ENCODE measurements at regions not wholly inside any gene's neighbourhood (a gene's known extent, or its start where the extent isn't known, plus 50 kb on each side); places are given as distances from the start of the nearest gene placed in this dataset.

DNA sequence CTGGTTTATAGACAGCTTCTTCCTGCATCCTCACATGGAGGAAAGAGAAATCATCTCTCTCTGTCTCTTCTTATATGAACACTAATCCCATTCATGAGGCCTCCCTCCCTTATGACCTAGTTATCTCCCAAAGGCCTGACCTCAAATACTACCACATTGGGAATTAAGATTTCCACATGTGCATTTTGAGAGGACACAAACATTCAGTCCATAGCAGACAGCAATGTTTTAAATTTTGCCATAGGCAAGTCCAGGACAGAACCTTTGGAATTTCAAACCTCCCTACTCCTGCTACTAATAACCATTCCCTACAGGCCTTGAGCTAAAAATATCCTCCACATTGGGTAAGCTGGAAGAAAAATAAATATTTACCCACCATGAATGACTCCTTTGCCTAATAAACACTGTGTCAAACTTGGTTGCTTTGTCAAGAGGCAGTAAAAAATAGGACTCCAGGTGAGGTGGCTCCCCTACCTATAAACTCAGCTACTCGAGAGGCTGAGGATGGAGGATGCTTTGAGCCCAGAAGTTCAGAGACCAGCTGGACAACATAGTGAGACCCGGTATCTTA, 113.7 kb downstream of the ZNF281 start (continued):
- no peak for TF ChIP-seq JUN (CRISPR knock-in tag; IDR thresholded peaks at IDR 0.05)
- TF ChIP-seq, protein P1, sequence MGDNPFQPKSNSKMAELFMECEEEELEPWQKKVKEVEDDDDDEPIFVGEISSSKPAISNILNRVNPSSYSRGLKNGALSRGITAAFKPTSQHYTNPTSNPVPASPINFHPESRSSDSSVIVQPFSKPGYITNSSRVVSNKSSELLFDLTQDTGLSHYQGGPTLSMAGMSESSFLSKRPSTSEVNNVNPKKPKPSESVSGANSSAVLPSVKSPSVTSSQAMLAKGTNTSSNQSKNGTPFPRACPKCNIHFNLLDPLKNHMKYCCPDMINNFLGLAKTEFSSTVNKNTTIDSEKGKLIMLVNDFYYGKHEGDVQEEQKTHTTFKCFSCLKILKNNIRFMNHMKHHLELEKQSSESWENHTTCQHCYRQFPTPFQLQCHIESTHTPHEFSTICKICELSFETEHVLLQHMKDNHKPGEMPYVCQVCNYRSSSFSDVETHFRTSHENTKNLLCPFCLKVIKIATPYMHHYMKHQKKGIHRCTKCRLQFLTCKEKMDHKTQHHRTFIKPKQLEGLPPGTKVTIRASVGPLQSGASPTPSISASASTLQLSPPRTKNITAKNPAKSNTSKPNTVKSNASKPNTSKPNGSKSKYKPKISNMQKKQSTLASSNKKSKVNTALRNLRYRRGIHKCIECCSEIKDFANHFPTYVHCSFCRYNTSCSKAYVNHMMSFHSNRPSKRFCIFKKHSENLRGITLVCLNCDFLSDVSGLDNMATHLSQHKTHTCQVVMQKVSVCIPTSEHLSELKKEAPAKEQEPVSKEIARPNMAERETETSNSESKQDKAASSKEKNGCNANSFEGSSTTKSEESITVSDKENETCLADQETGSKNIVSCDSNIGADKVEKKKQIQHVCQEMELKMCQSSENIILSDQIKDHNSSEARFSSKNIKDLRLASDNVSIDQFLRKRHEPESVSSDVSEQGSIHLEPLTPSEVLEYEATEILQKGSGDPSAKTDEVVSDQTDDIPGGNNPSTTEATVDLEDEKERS (CRISPR knock-in tag; IDR thresholded peaks at IDR 0.05) = no peak
- TF ChIP-seq ZNF629 (CRISPR knock-in tag; conservative IDR thresholded peaks at IDR 0.05) = no peak
- peak; percentile 75 for TF ChIP-seq ISL2 (CRISPR knock-in tag; IDR thresholded peaks at IDR 0.05)
- TF ChIP-seq, protein P2, sequence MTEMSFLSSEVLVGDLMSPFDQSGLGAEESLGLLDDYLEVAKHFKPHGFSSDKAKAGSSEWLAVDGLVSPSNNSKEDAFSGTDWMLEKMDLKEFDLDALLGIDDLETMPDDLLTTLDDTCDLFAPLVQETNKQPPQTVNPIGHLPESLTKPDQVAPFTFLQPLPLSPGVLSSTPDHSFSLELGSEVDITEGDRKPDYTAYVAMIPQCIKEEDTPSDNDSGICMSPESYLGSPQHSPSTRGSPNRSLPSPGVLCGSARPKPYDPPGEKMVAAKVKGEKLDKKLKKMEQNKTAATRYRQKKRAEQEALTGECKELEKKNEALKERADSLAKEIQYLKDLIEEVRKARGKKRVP (CRISPR knock-in tag; IDR thresholded peaks at IDR 0.05) = 0 out of 4 replicates have a peak, but pooled peaks of 1 of the 2 experiments have one; percentile 40
- peak; percentile 71 for TF ChIP-seq FOSL2 (CRISPR knock-in tag; IDR thresholded peaks at IDR 0.05)
- no peak for TF ChIP-seq ZNF33B (CRISPR knock-in tag; IDR thresholded peaks at IDR 0.05)
- TF ChIP-seq, protein P3, sequence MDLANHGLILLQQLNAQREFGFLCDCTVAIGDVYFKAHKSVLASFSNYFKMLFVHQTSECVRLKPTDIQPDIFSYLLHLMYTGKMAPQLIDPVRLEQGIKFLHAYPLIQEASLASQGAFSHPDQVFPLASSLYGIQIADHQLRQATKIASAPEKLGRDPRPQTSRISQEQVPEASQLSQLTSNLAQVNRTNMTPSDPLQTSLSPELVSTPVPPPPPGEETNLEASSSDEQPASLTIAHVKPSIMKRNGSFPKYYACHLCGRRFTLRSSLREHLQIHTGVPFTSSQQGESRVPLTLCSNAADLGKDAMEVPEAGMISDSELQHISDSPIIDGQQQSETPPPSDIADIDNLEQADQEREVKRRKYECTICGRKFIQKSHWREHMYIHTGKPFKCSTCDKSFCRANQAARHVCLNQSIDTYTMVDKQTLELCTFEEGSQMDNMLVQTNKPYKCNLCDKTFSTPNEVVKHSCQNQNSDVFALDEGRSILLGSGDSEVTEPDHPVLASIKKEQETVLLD (CRISPR knock-in tag; IDR thresholded peaks at IDR 0.05; ENCODE audit: low read depth) = no peak
- peak; percentile 62; the same call in 1 of the 2 replicates for TF ChIP-seq SMAD3 (CRISPR knock-in tag; IDR thresholded peaks at IDR 0.05)
- TF ChIP-seq, protein P4, sequence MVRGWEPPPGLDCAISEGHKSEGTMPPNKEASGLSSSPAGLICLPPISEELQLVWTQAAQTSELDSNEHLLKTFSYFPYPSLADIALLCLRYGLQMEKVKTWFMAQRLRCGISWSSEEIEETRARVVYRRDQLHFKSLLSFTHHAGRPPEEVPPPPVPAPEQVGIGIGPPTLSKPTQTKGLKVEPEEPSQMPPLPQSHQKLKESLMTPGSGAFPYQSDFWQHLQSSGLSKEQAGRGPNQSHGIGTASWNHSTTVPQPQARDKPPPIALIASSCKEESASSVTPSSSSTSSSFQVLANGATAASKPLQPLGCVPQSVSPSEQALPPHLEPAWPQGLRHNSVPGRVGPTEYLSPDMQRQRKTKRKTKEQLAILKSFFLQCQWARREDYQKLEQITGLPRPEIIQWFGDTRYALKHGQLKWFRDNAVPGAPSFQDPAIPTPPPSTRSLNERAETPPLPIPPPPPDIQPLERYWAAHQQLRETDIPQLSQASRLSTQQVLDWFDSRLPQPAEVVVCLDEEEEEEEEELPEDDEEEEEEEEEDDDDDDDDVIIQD (CRISPR knock-in tag; IDR thresholded peaks at IDR 0.05; ENCODE audit: low read depth) = peak; percentile 49; the same call in 1 of the 2 replicates
- TF ChIP-seq ZNF776 (CRISPR knock-in tag; IDR thresholded peaks at IDR 0.05) = no peak
- TF ChIP-seq MEF2D (CRISPR knock-in tag; IDR thresholded peaks at IDR 0.05) = peak; percentile 100
- TF ChIP-seq PRPF4 (IDR thresholded peaks at IDR 0.05; ENCODE audit: low read depth, low read length, poor library complexity, severe bottlenecking) = no peak
- no peak for TF ChIP-seq RNF2 (conservative IDR thresholded peaks at IDR 0.05; ENCODE audit: low read depth)
- peak; percentile 63; the same call in 1 of the 2 replicates for TF ChIP-seq FOXA1 (IDR thresholded peaks at IDR 0.05)
- TF ChIP-seq FOXA1 (CRISPR knock-in tag; IDR thresholded peaks at IDR 0.05) = peak; percentile 71
- peak; percentile 51; the same call in 1 of the 2 replicates for TF ChIP-seq HHEX (CRISPR knock-in tag; IDR thresholded peaks at IDR 0.05)
- TF ChIP-seq MATR3 (CRISPR knock-in tag; IDR thresholded peaks at IDR 0.05) = no peak
- TF ChIP-seq, protein P5, sequence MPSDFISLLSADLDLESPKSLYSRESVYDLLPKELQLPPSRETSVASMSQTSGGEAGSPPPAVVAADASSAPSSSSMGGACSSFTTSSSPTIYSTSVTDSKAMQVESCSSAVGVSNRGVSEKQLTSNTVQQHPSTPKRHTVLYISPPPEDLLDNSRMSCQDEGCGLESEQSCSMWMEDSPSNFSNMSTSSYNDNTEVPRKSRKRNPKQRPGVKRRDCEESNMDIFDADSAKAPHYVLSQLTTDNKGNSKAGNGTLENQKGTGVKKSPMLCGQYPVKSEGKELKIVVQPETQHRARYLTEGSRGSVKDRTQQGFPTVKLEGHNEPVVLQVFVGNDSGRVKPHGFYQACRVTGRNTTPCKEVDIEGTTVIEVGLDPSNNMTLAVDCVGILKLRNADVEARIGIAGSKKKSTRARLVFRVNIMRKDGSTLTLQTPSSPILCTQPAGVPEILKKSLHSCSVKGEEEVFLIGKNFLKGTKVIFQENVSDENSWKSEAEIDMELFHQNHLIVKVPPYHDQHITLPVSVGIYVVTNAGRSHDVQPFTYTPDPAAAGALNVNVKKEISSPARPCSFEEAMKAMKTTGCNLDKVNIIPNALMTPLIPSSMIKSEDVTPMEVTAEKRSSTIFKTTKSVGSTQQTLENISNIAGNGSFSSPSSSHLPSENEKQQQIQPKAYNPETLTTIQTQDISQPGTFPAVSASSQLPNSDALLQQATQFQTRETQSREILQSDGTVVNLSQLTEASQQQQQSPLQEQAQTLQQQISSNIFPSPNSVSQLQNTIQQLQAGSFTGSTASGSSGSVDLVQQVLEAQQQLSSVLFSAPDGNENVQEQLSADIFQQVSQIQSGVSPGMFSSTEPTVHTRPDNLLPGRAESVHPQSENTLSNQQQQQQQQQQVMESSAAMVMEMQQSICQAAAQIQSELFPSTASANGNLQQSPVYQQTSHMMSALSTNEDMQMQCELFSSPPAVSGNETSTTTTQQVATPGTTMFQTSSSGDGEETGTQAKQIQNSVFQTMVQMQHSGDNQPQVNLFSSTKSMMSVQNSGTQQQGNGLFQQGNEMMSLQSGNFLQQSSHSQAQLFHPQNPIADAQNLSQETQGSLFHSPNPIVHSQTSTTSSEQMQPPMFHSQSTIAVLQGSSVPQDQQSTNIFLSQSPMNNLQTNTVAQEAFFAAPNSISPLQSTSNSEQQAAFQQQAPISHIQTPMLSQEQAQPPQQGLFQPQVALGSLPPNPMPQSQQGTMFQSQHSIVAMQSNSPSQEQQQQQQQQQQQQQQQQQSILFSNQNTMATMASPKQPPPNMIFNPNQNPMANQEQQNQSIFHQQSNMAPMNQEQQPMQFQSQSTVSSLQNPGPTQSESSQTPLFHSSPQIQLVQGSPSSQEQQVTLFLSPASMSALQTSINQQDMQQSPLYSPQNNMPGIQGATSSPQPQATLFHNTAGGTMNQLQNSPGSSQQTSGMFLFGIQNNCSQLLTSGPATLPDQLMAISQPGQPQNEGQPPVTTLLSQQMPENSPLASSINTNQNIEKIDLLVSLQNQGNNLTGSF (CRISPR knock-in tag; IDR thresholded peaks at IDR 0.05) = no peak

Data from HepG2 (cell line).